HT-29 (cell line): ENCODE measurements at regions not wholly inside any gene's neighbourhood (a gene's known extent, or its start where the extent isn't known, plus 50 kb on each side); places are given as distances from the start of the nearest gene placed in this dataset.
"Not testable (repeated sequence)": the region's sequence is repeated elsewhere in the genome, so short reads cannot be mapped to it uniquely, and the experiment has no call there.

ENCODE experiments used
- DNase-seq: peaks from one replicate; pipeline ENCODE4 v3.0.0-alpha.2; 2015; ENCODE audit warnings: low spot score

GRCh38 chr13:30520571-30520970 lies 54.8 kb upstream of the HMGB1 start:
- DNase-seq, result no peak

- no peak for DNase-seq
These were observed 57.5 kb upstream of the HMGB1 start for GRCh38 chr13:30523211-30523610.

- not testable (repeated sequence) for DNase-seq
These were observed 58.1 kb upstream of the HMGB1 start for GRCh38 chr13:30523817-30524216.

DNA sequence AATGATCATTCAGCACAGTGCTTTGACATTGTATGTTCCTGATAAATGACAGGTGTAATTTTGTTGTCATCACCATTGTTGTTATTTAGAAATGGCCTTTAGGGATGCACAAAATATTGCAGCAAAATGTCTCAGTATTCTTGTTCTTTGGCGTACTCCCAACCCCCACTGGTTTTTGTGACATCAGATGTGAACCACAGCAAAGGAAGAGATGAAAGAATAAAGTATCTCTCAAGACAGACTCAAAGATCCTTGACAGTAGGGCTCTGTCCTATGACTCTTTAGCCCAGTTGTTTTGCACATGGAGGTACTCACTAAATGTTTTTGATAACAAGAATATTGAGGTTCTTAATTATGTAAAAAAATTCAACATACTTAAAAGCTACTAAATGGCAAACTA lies 59.5 kb upstream of the HMGB1 start:
- not testable (repeated sequence) for DNase-seq

DNA sequence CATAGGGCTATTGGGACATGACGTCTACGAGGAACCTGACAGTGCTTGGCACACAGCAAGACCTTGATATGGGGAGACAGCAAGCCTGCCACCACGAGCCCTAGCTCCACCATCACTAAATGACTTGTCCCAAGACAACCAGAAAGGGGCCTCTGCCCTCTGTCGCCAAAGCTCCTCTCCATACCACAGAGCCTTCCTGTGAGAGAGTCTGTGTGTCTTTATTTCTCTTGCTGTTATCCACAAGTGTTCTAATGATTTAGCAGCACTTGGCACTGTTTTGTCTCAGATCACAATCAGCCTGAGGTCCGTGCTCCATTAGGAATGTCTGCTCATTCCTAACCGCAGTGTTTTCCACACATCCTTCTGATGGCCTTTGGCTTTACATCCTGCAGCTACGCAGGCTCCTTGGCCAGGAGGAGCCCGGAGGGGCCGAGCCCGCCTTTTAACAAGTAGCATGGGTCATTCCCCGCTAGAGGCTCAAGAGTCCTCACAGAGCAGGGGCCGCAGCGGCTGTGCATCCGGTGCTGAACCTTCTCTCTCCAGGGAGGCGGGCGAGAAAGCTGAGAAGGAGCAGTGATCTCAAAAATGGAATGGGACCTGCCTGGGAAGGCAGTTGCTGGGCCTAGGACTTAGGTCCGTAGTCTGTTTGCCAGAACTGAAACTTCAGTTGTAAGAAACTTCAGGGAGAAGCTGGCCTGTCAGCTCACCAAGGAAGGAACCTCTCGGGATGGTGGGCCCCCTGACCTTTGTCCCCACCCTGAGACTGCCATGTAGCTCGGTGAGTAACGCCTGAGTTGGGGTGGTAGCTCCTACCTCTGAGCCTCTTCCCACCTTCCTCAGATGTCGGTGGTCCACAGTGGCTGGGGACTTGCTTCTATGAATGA lies 61.1 kb upstream of the HMGB1 start:
- DNase-seq, result no peak

DNA sequence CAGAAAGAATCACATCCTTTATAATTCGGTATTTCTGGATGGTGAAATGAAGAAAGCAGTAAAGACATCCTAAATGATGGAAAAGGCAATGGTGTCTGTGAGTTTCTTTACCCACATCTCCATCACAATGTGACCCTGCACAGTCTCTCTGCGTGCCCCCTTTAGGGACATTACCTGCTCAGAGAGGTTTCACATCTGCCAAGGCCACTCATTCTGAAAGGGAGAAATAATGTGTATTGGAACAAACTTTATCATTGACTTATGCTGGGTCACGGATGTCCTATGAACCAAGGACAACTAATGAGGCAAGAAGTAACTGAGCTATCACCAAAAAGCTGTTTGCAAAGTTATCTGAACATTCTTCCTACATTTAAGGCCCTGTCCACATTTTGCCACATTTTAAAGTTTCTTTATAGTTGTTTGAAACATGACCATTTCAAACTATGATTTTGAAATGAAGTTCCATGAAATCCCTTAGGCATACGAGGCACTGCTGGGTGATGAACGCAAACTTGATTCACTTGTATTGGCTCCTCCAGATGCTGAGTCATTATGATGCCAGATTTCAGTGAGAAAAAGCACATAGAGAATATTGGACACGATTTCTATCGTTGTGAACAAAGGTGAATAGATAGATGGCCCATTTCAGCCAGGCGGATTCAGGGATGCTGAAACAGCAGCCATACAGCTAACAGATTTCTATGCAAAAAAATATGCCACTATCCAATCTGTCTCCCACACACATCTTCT lies 63.5 kb upstream of the HMGB1 start:
- no peak for DNase-seq

- no peak for DNase-seq
These were observed 69.3 kb upstream of the HMGB1 start for GRCh38 chr13:30535046-30535445.

DNA sequence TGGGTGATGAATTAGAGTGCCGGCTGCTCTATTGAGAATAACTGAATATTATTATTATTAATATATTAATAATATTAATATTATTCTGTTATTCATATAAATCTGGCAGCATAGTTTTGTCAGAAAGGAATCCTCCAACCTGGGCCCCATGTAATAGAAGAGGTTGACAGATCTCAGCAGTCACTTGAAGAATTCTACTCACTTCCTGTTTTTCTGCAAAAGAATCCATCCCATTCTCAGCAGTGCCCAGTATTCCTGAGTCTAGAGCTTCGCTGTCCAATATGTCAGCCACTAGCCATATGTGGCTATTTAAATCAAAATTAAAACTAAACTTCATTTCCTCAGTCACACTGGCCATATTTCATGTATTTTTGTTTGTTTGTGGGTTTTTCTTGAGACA lies 72.4 kb upstream of the USPL1 start:
- no peak for DNase-seq

DNA sequence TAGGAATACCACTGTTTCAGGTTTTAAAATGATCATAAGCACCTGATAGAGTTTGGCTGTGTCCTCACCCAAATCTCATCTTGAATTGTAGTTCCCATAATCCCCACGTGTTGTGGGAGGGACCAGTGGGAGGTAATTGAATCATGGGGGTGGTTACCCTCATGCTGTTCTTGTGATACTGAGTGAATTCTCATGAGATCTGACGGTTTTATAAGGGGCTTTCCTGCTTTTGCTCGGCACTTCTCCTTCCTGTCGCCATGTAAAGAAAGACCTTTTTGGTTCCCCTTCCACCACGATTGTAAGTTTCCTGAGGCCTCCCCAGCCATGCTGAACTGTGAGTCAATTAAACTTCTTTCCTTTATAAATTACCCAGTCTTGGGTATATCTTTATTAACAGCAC lies 69.7 kb upstream of the USPL1 start:
- DNase-seq, result not testable (repeated sequence)

DNA sequence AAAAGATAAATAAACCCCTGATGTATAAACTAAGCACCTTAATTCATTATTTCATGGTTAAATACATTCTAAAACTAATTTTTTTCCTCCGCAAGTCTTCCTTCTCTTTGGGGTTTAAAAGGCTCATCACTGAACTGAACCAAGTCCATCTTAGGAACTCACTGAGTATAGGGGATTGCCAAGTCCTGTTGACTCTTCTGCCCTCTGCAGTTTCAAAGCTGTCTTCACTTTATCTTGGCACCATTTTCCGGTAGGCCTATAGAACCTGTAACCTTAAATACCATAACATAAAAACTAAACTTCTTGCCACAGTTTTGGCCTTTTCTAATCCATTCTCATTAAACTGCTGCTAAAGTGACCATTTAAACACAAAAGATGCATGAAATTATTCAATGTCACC lies 66.5 kb upstream of the USPL1 start:
- DNase-seq, result peak; percentile 74

DNA sequence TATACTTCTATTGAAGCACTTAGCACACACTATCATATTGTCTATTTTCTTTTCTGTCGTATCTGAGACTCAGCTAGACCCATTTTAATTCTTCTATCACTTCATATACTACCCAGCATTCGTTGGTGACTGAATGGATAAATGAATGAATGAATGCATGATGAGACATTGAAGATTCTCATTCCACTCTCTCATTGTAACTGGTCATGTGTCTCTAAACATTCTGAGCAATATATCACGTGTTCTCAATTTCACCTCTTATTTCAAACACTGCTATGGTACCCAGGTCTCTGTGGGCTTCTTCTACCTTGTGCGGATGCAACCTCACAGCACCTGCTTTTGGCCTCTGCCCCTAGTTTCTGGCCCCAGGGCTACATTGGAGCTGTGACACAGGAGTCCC lies 65.2 kb upstream of the USPL1 start:
- DNase-seq, result no peak

DNA sequence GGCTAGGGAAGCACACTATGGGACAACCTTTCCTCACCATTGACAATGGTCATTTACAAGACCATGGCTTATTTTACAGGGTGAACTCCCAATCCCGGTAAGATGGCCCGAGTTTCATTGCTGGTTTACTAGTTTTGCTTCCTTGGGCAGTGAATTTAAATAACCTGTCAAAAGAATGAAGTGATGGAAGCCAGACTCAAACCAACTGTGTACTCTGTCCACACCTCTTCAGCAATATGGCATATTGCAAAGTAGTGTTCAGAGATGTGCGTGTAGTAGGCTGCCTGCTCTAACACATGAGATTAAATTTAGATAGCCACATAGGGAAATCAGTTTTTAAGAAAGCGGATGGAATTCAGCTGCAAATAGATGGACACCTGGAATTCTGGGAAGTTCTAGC lies 58.4 kb upstream of the USPL1 start:
- no peak for DNase-seq

- DNase-seq, result no peak
These were observed 57.5 kb upstream of the USPL1 start for GRCh38 chr13:30560212-30560611.

DNA sequence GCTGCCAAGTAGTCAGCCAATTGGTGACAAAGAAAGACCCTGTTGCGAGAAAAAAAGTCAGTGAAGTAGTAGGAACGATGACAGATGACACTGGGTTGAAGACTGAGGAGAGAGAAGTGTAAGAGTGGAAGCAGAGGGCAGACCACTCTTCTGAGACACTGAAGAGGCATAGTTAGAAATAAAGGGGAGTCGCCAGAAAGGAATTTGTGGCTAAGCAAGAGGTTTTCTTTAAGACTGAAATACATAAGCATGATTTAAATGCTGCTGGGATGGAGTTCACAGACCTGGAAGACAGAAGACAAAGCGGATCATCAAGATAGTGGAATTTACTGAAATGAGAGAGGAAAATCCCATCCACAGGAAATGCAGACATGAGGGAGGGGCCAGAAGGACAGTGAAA lies 56.2 kb upstream of the USPL1 start:
- no peak for DNase-seq

DNA sequence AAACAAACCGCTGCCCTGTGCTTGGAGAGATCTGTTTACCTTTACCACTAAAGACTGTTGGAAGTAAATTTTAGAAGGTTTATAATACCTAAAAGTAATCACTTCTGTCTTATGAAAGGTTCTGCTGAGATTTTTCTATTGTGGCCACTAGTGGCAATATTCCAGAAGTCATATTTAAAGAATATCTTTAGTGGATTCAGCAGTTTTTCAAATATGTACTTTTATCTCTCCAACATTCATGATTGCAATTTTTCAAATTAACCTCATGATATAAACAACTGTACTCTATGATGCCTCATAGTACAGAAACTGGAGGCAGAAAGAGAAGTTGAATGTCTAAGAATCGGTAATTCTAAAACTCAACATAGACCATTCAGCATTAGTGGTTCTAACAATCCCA lies 53.2 kb upstream of the USPL1 start:
- no peak for DNase-seq

GRCh38 chr13:30565658-30566057 lies 52.1 kb upstream of the USPL1 start:
- no peak for DNase-seq

- no peak for DNase-seq
These were observed 50.6 kb upstream of the USPL1 start for GRCh38 chr13:30567072-30567471.
